Esophagus squamous epithelium (tissue), 4 donors: ENCODE measurements at regions not wholly inside any gene's neighbourhood (a gene's known extent, or its start where the extent isn't known, plus 50 kb on each side); places are given as distances from the start of the nearest gene placed in this dataset.

Experiments
- CTCF ChIP-seq, 6 experiments: fragments of 450-650 bp in 4 of 6; fragments of 200-600 bp in 2 of 6; sonication (generic) in 2 of 6; IDR thresholded peaks; one replicate each; pipeline ENCODE4 v1.5.1; 2016 to 2019; ENCODE audit warnings: antibody characterized with exemption in 6 of 6, mild to moderate bottlenecking in 4 of 6, moderate library complexity in 4 of 6
- POLR2A ChIP-seq, 4 donors: fragments of 450-650 bp; IDR thresholded peaks; one replicate each; pipeline ENCODE4 v1.6.1; 2017; ENCODE audit warnings: antibody characterized with exemption in 4 of 4, mild to moderate bottlenecking in 4 of 4, moderate library complexity in 3 of 4

- TF ChIP-seq CTCF (IDR thresholded peaks at IDR 0.05) (no peak), POLR2A (IDR thresholded peaks at IDR 0.05) (no peak)
These were observed 589.4 kb upstream of the SOX11 start for GRCh38 chr2:5102823-5103222.
